ENCODE measurements at regions not wholly inside any gene's neighbourhood (a gene's known extent, or its start where the extent isn't known, plus 50 kb on each side); places are given as distances from the start of the nearest gene placed in this dataset.

- H3K4me3 ChIP-seq (replicated peaks; ENCODE audit: low read depth, low read length), result no peak overlapping the region
- TF ChIP-seq CTCF (IDR thresholded peaks at IDR 0.05; ENCODE audit: low read depth, low read length, missing control alignments), result no peak
- no peak for DNase-seq (ENCODE audit: extremely low read depth, low read depth)
Measured at GRCh38 chr11:50423208-50423607, 390.5 kb downstream of the OR4C45 start.
